LNCaP clone FGC (cell line): ENCODE measurements at regions not wholly inside any gene's neighbourhood (a gene's known extent, or its start where the extent isn't known, plus 50 kb on each side); places are given as distances from the start of the nearest gene placed in this dataset.

Source experiments
- DNase-seq: peaks from one replicate; pipeline ENCODE4 v3.0.0-alpha.2; 2011; ENCODE audit warnings: low read depth
- H3K4me3 ChIP-seq: 2 replicates; pipeline ENCODE4 v1.5.1; 2011; ENCODE audit warnings: mild to moderate bottlenecking, low read depth, low read length, control low read depth
- CTCF ChIP-seq: IDR thresholded peaks from 2 replicates; pipeline ENCODE4 v1.5.1; 2012; ENCODE audit warnings: mild to moderate bottlenecking; ENCODE audit not compliant: control insufficient read depth, insufficient read depth; ENCODE audit errors: extremely low read depth

- no peak for TF ChIP-seq CTCF
- DNase-seq: no peak
- H3K4me3 ChIP-seq: no peak overlapping the region
These were observed 335.7 kb downstream of the SEC14L1 start for GRCh38 chr17:77476498-77476897.

DNA sequence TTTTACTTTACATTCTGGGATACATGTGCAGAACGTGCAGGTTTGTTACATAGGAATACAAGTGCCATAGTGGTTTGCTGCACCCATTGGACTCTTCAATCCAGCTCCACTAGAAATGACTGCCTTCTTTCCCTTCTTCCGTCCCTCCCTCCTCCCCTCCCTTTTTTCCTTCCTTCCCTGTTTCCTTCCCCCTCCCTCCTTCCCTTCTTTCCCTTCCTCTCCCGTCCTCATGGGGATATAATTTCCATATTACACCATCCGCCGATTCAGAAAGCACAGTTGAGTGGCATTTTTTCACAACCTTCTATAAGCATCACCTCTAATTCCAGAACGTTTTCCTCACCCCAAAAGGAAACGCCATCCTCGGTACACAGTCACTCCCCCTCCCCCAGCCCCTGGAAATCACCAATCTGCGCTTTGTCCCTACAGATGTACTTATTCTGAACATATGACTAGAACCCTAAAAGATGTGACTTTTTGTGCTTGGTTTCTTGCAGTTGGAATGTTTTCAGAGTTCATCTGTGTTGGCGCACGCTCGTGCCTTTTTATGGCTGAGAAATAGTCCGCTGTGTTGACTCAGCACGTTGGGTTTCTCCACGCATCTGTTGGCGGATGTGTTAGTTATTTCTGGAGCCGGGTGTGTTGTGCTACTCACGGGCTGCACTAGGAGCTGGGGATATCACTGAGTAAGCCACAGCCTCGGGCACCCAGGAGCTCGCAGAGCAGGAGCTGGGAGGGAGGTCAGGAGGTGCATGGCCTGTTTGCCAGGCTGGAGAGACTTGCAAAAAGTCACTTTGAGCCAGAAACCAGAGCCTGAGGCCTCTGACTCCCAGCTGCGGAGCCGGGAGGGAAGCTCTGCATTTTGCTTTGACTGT is 336.4 kb downstream of the SEC14L1 start:
- peak overlapping the region; percentile 25; the same call in 1 of the 2 replicates for H3K4me3 ChIP-seq
- no peak for TF ChIP-seq CTCF
- DNase-seq: peak; percentile 79

GRCh38 chr17:77478281-77478680 is 337.5 kb downstream of the SEC14L1 start:
- TF ChIP-seq CTCF: no peak
- no peak overlapping the region for H3K4me3 ChIP-seq
- DNase-seq: no peak

GRCh38 chr17:77478899-77479298 is 338.1 kb downstream of the SEC14L1 start:
- TF ChIP-seq CTCF: no peak
- no peak overlapping the region for H3K4me3 ChIP-seq
- DNase-seq: no peak

- no peak overlapping the region for H3K4me3 ChIP-seq
- TF ChIP-seq CTCF: no peak
- no peak for DNase-seq
These were observed 338.8 kb downstream of the SEC14L1 start for GRCh38 chr17:77479372-77480198.

- H3K4me3 ChIP-seq: no peak overlapping the region
- no peak for DNase-seq
- no peak for TF ChIP-seq CTCF
These were observed 339.4 kb downstream of the SEC14L1 start for GRCh38 chr17:77480199-77480508.
